Activated CD4-positive, alpha-beta memory T cell treated with anti-CD3 and anti-CD28 coated beads, Interleukin-2, amount 10 ng/mL, durations not matched to agents 7 days and 5 days (primary cell): ENCODE measurements at regions not wholly inside any gene's neighbourhood (a gene's known extent, or its start where the extent isn't known, plus 50 kb on each side); places are given as distances from the start of the nearest gene placed in this dataset.

Experiments used
- CTCF ChIA-PET: fragments of 350-600 bp; sonication (Branson Sonifier 250); formaldehyde crosslinking; loops from one replicate; lab custom pipeline; 2021; ENCODE audit warnings: antibody characterized with exemption, inconsistent platforms; lab: Charles Lee
- POLR2A ChIA-PET: fragments of 350-600 bp; sonication (Branson Sonifier 250); formaldehyde crosslinking; loops from one replicate; lab custom pipeline; 2021; ENCODE audit warnings: antibody characterized with exemption; lab: Charles Lee
- DNase-seq: peaks from one replicate; pipeline ENCODE4 v3.0.0-alpha.2; 2020
- H3K27ac Mint-ChIP-seq: one replicate; pipeline ENCODE4 v1.8.0; 2021; ENCODE audit warnings: mild to moderate bottlenecking, mixed read lengths
- H3K27me3 Mint-ChIP-seq: one replicate; pipeline ENCODE4 v1.8.0; 2021; ENCODE audit warnings: mixed read lengths
- H3K36me3 Mint-ChIP-seq: one replicate; pipeline ENCODE4 v1.8.0; 2021; ENCODE audit warnings: low read depth, mixed read lengths
- H3K4me1 Mint-ChIP-seq: one replicate; pipeline ENCODE4 v1.8.0; 2021; ENCODE audit warnings: mixed read lengths
- H3K4me3 Mint-ChIP-seq: one replicate; pipeline ENCODE4 v1.8.0; 2021; ENCODE audit warnings: mild to moderate bottlenecking, mixed read lengths
- H3K9me3 Mint-ChIP-seq: one replicate; pipeline ENCODE4 v1.8.0; 2021; ENCODE audit warnings: mixed read lengths

DNA sequence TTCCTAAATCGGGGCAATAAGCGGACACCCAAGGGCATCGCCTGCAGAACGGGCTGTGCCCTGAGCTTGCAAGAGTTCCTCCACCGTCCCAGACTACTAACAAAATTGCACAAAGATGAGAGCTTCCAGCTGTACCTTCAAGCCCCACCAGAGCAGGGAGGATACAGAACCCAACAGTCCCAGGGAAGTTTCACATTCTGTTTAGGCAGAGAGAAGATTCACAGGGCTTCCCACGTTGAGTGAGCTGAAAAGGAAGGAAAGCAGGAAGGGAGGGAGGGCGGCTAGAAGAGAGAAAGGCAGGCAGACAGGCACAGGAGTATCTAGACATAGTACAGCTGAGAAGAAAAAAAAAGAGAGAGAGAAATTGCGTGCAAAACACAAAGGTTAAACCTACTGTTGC, 112.6 kb upstream of the AFDN start:
- no peak overlapping the region for H3K27ac Mint-ChIP-seq
- no peak overlapping the region for H3K4me3 Mint-ChIP-seq
- H3K36me3 Mint-ChIP-seq = no peaks in the 10 kb centered on the region
- no peaks in the 10 kb centered on the region for H3K9me3 Mint-ChIP-seq
- peaks cover 1% of the 10 kb centered on the region for H3K4me1 Mint-ChIP-seq
- ChIA-PET CTCF (no interaction called here), POLR2A (no interaction called here)
- peak; percentile 0 for DNase-seq
- peaks cover 73% of the 10 kb centered on the region for H3K27me3 Mint-ChIP-seq

DNA sequence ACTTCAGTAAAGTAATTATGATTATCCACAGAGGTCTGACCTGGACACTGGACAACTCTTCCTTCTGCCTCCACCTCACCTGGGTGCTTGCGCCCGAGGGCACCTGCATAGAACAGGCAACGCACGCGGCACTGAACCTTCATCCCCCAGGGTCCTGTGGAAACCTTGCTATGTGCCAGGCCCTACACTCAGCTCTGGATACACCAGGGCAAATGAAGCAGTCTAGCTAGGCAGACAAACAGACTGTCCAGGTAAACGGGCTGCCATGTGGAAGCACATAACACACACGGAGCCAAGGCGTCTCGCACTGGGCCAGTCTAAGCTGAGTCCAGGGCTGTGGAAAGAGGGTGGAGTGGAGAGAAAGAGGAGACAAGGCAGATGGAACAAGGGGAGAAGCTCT, 109.3 kb upstream of the AFDN start:
- no peak overlapping the region for H3K27ac Mint-ChIP-seq
- H3K27me3 Mint-ChIP-seq = peaks cover 48% of the 10 kb centered on the region
- H3K9me3 Mint-ChIP-seq = no peaks in the 10 kb centered on the region
- H3K36me3 Mint-ChIP-seq = no peaks in the 10 kb centered on the region
- H3K4me1 Mint-ChIP-seq = no peaks in the 10 kb centered on the region
- POLR2A ChIA-PET = no interaction called here
- CTCF ChIA-PET = no interaction called here
- no peak for DNase-seq
- H3K4me3 Mint-ChIP-seq = no peak overlapping the region

DNA sequence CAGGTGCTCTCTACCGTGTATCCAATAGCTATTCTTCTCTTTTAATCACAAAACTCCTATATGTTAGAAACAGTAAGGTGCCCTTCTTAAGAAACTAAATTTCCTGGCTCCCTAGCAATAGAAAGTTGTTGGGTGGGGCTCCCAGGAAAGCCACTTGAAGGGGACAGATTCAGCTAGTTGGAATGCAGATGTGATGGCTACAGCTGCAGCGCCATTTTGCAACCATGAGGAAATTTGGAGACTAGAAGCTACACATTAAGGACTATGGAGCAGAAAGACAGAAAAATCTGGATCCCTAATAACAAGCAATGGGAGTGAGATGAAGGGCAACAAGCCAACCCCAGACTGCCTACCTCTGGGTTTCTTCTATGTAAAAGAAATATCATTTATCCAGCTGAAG, 108.8 kb upstream of the AFDN start:
- POLR2A ChIA-PET = no interaction called here
- Mint-ChIP-seq H3K27me3 (peaks cover 45% of the 10 kb centered on the region), H3K9me3 (no peaks in the 10 kb centered on the region)

DNA sequence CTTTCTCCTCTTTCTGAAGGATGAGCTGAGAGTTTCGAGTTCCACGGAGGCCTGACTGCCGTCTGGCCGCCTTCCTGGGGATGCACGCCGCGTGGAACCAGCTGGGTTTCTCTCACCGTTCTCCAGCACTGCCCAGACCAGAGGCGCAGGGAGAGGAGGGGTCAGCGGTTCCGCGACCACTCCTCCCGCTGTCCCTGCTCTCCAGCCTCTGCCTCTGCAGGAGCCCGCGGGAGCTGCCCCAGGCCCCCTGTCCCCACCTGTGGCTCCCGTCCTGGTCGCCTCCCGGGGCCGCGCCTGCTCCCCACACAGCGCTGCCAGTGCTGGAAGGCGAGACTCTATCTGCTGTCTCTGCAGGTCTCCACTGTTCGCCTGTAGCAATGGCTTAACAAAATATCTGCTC, 106.8 kb upstream of the AFDN start:
- H3K4me1 Mint-ChIP-seq = no peaks in the 10 kb centered on the region
- no peak overlapping the region for H3K27ac Mint-ChIP-seq
- no peaks in the 10 kb centered on the region for H3K36me3 Mint-ChIP-seq
- ChIA-PET CTCF (no interaction called here), POLR2A (no interaction called here)
- H3K27me3 Mint-ChIP-seq = peaks cover 37% of the 10 kb centered on the region
- no peak overlapping the region for H3K4me3 Mint-ChIP-seq
- no peak for DNase-seq
- H3K9me3 Mint-ChIP-seq = no peaks in the 10 kb centered on the region

More for the DNA sequence above, 108.8 kb upstream of the AFDN start:
- no peak overlapping the region for H3K4me3 Mint-ChIP-seq
- H3K4me1 Mint-ChIP-seq = no peaks in the 10 kb centered on the region
- H3K27ac Mint-ChIP-seq = no peak overlapping the region
- DNase-seq = no peak
- no peaks in the 10 kb centered on the region for H3K36me3 Mint-ChIP-seq
- CTCF ChIA-PET = no interaction called here

DNA sequence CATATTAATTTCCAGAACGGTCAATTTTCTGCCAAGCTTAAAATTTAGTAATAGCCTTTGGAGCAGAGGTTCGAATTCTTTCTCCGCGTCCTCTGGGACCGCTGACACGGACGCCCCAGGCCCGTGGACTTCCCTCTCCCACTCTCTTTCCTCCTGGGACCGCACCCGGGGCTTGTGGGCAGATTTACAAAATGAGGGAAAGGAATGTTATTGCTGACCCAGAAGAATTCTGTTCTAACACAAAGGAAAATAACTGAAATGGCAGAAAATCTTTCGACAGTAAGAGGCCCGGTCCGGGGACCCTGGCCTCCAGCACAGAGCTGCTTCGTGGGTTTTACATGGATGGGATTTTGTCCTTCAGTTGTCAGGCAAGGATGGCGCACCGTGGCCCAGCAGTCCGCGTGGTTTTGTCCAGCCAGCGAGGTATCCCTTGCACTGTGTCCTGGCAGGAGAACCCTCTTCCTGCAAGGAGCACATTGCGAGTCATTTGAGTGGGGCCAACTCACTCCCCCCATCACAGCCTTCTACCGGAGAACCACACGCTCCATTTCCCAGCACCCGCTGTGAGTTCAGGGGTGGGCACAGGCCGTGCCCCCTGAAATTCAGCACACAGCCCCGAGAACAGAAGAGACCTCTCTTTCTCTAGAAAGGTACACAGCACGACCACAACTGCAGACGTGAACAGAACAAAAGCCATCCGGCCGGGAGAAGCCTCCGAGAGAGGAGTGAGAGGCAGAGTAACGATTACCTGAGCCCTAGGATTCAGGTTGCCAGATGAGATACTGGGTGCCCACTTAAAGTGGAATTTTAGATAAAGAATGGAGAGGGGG, 106.0 kb upstream of the AFDN start:
- ChIA-PET POLR2A (no interaction called here), CTCF (no interaction called here)
- no peak overlapping the region for H3K4me3 Mint-ChIP-seq
- no peaks in the 10 kb centered on the region for H3K36me3 Mint-ChIP-seq
- no peaks in the 10 kb centered on the region for H3K9me3 Mint-ChIP-seq
- peak; percentile 10 for DNase-seq
- H3K27ac Mint-ChIP-seq = no peak overlapping the region
- peaks cover 36% of the 10 kb centered on the region for H3K27me3 Mint-ChIP-seq
- no peaks in the 10 kb centered on the region for H3K4me1 Mint-ChIP-seq

DNA sequence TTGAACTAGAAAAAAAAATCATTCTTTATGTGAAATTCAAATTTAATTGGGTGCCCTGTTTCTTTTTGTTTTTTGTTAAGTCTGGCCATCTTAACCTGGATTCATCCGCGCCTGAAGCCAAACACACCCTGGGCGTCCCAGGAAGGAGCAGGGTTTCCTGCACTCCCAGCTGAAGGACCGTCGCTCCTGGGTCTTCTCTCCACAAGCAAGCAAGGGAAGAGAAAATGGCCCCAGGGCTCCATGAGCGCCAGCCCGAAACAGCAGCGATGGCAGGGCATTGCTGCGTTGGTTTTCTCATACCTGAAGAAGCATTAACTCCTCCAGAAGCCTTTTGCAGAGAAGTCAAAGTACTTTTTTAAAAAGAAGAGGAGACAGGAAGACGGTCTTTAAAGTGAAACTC, 105.4 kb upstream of the AFDN start:
- Mint-ChIP-seq H3K27me3 (peaks cover 32% of the 10 kb centered on the region), H3K27ac (no peak overlapping the region), H3K4me3 (no peak overlapping the region), H3K4me1 (no peaks in the 10 kb centered on the region), H3K9me3 (no peaks in the 10 kb centered on the region), H3K36me3 (no peaks in the 10 kb centered on the region)
- ChIA-PET POLR2A (no interaction called here), CTCF (no interaction called here)
- peak; percentile 3 for DNase-seq

DNA sequence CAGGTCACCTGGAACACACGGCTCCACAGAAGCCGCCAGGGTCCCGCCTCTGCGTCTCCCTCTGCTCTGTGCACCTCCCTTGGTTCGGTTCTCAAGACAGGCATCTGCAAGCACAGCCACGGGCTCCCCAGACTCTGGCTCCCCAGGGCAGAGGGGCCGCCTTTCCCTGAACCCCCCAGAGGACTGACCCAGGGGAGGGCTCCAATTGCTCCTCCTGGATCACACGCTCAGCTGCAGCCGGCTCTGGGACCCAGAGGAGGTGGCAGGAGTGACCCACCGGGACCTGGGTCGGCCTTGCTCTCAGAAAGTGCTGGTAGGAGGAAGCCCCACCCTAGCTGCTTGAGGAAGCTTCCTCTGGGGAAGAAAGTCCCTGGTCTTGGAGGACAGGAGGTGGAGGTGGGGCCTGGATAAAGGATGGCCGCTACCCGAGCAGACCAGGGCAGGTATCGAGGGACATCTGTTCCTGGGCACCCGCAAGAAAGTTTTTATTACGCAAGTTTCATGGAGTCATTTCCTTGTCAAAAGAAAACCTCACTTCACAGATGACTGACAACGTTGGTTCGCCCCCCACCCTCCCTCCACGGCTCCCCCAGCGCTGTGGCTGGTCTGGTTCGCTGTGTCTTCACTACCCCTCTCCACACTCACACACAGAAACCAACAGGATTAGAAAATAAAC, 103.9 kb upstream of the AFDN start:
- Mint-ChIP-seq H3K27me3 (peaks cover 26% of the 10 kb centered on the region), H3K27ac (no peak overlapping the region), H3K4me3 (no peak overlapping the region), H3K4me1 (no peaks in the 10 kb centered on the region), H3K9me3 (no peaks in the 10 kb centered on the region), H3K36me3 (no peaks in the 10 kb centered on the region)
- peak; percentile 11 for DNase-seq
- POLR2A ChIA-PET = no interaction called here
- CTCF ChIA-PET = no interaction called here

DNA sequence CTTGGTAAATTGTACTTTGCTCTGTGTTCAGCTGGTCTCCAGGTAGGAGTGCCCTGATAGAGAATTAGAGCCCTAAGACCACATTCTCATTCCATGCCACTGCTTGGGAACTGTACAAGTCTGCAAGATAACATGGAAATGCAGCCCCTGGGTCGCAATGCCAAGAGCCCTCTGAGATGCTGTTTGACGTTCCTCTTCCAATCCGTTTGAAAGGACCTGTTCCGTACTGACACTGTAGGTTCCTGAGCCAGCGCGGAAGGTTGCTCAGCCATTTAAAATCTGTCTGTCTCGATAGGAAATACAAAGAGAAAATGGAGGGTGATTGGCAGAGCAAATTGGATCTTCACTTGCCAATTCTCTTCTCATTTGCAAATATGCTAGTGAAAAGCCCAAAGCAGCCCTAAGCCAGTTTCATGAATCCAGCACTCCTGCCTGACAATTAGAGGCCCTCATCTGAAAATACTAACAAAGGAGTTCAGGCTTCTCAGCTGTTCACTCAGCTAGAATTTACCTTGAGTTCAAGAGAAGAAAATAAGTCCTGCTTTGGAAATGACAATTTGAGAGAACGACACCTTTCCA, 100.6 kb upstream of the AFDN start:
- no peak for DNase-seq
- ChIA-PET CTCF (no interaction called here), POLR2A (no interaction called here)
- Mint-ChIP-seq H3K9me3 (no peaks in the 10 kb centered on the region), H3K4me3 (no peak overlapping the region), H3K36me3 (no peaks in the 10 kb centered on the region), H3K27ac (no peak overlapping the region), H3K27me3 (peaks cover 27% of the 10 kb centered on the region), H3K4me1 (no peaks in the 10 kb centered on the region)

DNA sequence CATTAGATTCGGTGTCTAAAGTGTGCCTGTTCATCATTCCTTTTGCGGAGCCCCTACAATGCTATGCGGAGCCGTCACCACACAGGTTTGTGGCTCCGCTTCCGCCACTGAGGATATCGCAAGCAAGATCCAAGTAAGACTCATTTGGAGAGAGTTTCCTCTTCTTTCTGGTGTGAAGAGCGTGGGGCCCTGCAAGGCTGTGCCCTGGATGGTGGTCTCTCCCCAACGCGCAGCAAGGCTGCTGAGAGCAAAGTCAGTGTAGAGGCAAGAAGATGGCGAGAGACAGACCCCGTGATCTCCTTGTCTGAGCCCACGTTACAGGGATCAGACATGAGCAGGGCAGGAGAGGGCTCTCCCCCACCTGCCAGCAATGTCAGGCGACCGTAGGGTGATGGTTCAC, 96.3 kb upstream of the AFDN start:
- no peaks in the 10 kb centered on the region for H3K4me1 Mint-ChIP-seq

DNA sequence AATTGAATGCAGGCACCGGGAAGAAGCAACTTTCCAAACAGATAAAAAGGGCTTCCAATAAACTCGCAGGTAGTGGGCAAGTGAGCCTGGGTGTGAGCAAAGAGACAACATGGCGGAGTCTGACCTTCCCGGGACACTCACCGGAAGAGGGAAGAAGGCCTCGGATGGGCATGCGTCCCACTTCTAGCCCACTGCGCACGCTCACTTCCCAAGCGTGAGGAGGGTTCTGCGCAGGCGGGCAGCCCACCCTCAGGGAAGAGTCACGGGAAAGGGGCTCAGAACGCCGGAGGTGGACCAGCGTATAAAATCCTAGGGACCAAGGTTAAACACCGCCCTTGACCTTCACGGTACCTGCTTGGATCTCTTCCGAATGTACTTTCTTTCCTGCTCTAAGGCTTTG, 95.5 kb upstream of the AFDN start:
- no peaks in the 10 kb centered on the region for H3K4me1 Mint-ChIP-seq
- peaks cover 13% of the 10 kb centered on the region for H3K27me3 Mint-ChIP-seq
- POLR2A ChIA-PET = no interaction called here
- no peak for DNase-seq
- no peaks in the 10 kb centered on the region for H3K9me3 Mint-ChIP-seq
- H3K36me3 Mint-ChIP-seq = no peaks in the 10 kb centered on the region
- CTCF ChIA-PET = no interaction called here
- H3K4me3 Mint-ChIP-seq = no peak overlapping the region
- H3K27ac Mint-ChIP-seq = no peak overlapping the region

More for the DNA sequence above, 96.3 kb upstream of the AFDN start:
- H3K36me3 Mint-ChIP-seq = no peaks in the 10 kb centered on the region
- H3K9me3 Mint-ChIP-seq = no peaks in the 10 kb centered on the region
- no peak for DNase-seq
- H3K4me3 Mint-ChIP-seq = no peak overlapping the region
- ChIA-PET CTCF (no interaction called here), POLR2A (no interaction called here)
- H3K27ac Mint-ChIP-seq = no peak overlapping the region
- peaks cover 16% of the 10 kb centered on the region for H3K27me3 Mint-ChIP-seq

DNA sequence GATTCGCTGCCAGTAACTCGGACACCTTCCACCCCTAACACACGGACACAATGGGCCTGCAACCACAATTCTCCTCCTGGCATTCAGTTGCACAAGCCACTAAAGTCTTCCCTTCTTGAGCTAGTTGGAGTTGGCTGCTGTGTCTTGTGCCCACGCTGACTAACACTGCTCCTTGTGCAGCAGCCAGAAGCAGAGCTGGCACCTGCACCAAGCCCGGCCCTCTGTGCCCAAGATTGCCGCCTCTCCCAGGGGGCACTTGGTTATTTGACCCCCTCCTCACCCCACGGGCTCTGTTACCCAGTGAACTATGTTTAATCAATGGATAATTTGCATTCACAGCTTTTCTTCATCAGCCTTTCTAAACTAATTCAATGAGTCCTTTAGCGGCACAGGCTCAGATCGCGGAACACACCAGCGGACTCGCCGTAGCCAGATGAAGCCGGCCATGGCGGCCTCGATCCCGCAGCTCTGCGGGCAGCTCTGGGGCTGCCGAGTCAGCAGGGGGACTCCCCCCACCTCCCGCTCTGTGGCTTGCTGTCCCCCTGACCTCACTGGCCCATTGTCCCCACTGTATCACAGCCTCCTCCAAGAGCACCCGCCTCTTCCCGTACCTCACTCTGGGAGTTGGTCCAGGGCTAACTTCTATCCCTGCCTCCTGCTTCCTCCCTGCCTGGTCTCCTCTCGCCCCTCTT, 94.8 kb upstream of the AFDN start:
- ChIA-PET CTCF (no interaction called here), POLR2A (no interaction called here)
- Mint-ChIP-seq H3K27me3 (peaks cover 11% of the 10 kb centered on the region), H3K9me3 (no peaks in the 10 kb centered on the region), H3K36me3 (no peaks in the 10 kb centered on the region), H3K4me1 (no peaks in the 10 kb centered on the region), H3K4me3 (no peak overlapping the region), H3K27ac (no peak overlapping the region)
- no peak for DNase-seq

DNA sequence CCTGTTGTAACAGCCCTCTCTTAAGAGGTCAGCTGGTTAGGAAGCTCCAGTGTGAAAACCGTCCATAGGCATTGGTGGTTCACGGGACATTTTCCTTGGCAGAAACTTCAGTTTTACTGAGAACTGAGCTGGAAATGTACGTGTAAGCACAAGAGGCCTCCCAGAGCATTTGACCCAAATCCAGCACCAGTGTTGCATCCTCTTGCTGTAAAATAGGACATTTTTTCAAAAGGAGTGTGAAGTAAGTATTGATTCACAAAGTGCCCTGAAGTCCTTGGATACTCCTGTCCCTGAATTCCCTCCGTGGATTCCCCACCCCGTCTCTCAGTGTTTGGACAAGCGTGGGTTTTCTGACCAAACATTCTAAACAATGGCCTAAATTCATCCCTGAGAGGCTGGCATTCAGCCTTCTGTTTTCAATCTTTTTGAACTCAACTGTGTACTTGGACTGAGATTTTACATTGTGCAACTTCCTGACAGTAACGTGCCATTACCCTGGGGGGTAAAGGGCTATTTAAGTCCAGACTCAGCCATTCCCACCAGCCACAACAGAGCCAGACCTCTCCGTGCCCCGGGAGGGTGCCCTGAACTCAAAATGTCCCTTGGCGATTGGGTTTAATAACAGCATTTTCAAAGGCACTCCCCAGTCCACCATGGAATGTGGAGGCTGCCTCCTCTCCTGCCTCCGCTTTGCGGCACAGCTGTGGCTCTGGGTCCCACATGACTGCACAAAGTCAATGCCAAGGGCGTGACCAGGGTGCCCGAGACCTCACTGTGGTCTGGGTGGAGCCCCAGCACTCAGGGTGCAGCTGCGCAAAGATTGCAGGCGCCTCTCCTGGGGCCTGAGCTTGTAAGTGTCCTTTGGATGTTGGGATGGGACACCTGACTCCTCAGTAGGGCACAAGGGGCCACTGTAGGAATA, 92.7 kb upstream of the AFDN start:
- POLR2A ChIA-PET = no interaction called here
- H3K27me3 Mint-ChIP-seq = no peaks in the 10 kb centered on the region
- H3K36me3 Mint-ChIP-seq = no peaks in the 10 kb centered on the region
- no peaks in the 10 kb centered on the region for H3K4me1 Mint-ChIP-seq
- H3K9me3 Mint-ChIP-seq = no peaks in the 10 kb centered on the region
- H3K4me3 Mint-ChIP-seq = no peak overlapping the region
- no peak overlapping the region for H3K27ac Mint-ChIP-seq
- DNase-seq = no peak
- CTCF ChIA-PET = no interaction called here
